ENCODE measurements at regions not wholly inside any gene's neighbourhood (a gene's known extent, or its start where the extent isn't known, plus 50 kb on each side); places are given as distances from the start of the nearest gene placed in this dataset.
"Not testable (repeated sequence)": the region's sequence is repeated elsewhere in the genome, so short reads cannot be mapped to it uniquely, and the experiment has no call there.

DNA sequence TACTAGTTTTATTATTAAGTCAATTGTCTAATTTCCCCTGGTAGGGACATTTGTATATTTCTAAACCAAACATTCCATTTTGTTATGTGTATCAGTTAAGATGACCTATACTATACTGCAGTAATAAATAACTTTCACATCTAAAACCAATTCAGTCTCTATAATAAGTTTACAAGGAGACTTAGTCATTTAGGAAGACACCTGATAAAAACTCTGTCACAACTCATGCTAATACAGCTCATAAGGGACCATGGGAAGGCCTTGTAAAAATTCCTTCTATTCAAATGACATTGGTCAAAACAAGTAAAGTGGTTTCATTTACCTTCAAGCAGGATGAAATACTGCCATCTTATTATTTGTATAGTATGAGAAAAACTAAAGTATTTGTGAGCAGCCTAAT lies 597.9 kb downstream of the PRIM2 start:
- not testable (repeated sequence) for TF ChIP-seq EZH2 (IDR thresholded peaks at IDR 0.05); SP1 (IDR thresholded peaks at IDR 0.05; ENCODE audit: low read depth); CEBPB (IDR thresholded peaks at IDR 0.05; ENCODE audit: low read depth); POLR2A (IDR thresholded peaks at IDR 0.05; ENCODE audit: borderline replicate concordance, extremely low read depth, insufficient read depth, insufficient read length); POLR2AphosphoS5 (IDR thresholded peaks at IDR 0.05; ENCODE audit: low read depth, low read length); EZH2phosphoT487 (IDR thresholded peaks at IDR 0.05; ENCODE audit: borderline replicate concordance); CBX3 (IDR thresholded peaks at IDR 0.05; ENCODE audit: low read depth)
- TF ChIP-seq, protein P1, sequence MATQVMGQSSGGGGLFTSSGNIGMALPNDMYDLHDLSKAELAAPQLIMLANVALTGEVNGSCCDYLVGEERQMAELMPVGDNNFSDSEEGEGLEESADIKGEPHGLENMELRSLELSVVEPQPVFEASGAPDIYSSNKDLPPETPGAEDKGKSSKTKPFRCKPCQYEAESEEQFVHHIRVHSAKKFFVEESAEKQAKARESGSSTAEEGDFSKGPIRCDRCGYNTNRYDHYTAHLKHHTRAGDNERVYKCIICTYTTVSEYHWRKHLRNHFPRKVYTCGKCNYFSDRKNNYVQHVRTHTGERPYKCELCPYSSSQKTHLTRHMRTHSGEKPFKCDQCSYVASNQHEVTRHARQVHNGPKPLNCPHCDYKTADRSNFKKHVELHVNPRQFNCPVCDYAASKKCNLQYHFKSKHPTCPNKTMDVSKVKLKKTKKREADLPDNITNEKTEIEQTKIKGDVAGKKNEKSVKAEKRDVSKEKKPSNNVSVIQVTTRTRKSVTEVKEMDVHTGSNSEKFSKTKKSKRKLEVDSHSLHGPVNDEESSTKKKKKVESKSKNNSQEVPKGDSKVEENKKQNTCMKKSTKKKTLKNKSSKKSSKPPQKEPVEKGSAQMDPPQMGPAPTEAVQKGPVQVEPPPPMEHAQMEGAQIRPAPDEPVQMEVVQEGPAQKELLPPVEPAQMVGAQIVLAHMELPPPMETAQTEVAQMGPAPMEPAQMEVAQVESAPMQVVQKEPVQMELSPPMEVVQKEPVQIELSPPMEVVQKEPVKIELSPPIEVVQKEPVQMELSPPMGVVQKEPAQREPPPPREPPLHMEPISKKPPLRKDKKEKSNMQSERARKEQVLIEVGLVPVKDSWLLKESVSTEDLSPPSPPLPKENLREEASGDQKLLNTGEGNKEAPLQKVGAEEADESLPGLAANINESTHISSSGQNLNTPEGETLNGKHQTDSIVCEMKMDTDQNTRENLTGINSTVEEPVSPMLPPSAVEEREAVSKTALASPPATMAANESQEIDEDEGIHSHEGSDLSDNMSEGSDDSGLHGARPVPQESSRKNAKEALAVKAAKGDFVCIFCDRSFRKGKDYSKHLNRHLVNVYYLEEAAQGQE (IDR thresholded peaks at IDR 0.05; ENCODE audit: low read depth) = not testable (repeated sequence)
- TF ChIP-seq, protein P2, sequence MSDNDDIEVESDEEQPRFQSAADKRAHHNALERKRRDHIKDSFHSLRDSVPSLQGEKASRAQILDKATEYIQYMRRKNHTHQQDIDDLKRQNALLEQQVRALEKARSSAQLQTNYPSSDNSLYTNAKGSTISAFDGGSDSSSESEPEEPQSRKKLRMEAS (IDR thresholded peaks at IDR 0.05) = not testable (repeated sequence)
- TF ChIP-seq, protein P3, sequence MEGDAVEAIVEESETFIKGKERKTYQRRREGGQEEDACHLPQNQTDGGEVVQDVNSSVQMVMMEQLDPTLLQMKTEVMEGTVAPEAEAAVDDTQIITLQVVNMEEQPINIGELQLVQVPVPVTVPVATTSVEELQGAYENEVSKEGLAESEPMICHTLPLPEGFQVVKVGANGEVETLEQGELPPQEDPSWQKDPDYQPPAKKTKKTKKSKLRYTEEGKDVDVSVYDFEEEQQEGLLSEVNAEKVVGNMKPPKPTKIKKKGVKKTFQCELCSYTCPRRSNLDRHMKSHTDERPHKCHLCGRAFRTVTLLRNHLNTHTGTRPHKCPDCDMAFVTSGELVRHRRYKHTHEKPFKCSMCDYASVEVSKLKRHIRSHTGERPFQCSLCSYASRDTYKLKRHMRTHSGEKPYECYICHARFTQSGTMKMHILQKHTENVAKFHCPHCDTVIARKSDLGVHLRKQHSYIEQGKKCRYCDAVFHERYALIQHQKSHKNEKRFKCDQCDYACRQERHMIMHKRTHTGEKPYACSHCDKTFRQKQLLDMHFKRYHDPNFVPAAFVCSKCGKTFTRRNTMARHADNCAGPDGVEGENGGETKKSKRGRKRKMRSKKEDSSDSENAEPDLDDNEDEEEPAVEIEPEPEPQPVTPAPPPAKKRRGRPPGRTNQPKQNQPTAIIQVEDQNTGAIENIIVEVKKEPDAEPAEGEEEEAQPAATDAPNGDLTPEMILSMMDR (IDR thresholded peaks at IDR 0.05 in 2 of 3, conservative IDR thresholded peaks at IDR 0.05 in 1 of 3; ENCODE audit: borderline replicate concordance in 1 of 3, insufficient read depth in 1 of 3, low read depth in 2 of 3, low read length in 2 of 3) = not testable (repeated sequence)
